CD4-positive, alpha-beta T cell (primary cell): ENCODE measurements at regions not wholly inside any gene's neighbourhood (a gene's known extent, or its start where the extent isn't known, plus 50 kb on each side); places are given as distances from the start of the nearest gene placed in this dataset.

Experiments used
- ATAC-seq: fragments of 200-7000 bp; cut with Tn5 transposase; one replicate; pipeline ENCODE4 v1.10.0; 2022; ENCODE audit warnings: mild to moderate bottlenecking; ENCODE audit not compliant: poor library complexity
- CTCF ChIA-PET: fragments of 350-600 bp; sonication (Branson Sonifier 250); formaldehyde crosslinking; loops from one replicate; lab custom pipeline; 2021; ENCODE audit warnings: antibody characterized with exemption, inconsistent platforms; lab: Charles Lee
- POLR2A ChIA-PET: fragments of 350-600 bp; sonication (Branson Sonifier 250); formaldehyde crosslinking; loops from one replicate; lab custom pipeline; 2021; ENCODE audit warnings: antibody characterized with exemption, inconsistent platforms; lab: Charles Lee
- DNase-seq, 14 experiments: peaks; one replicate each; pipeline ENCODE4 v3.0.0-alpha.2; 2013 to 2020; ENCODE audit warnings: mixed read lengths in 2 of 14
- H3K27ac ChIP-seq, 2 donors: one replicate each; pipeline versions ENCODE4 v1.5.1 to v1.7.0; 2013; ENCODE audit warnings: low read length in 2 of 2, low read depth in 1 of 2, mild to moderate bottlenecking in 1 of 2
- H3K27me3 ChIP-seq, 2 experiments: 1 replicate in 1 of 2; 2 replicates in 1 of 2; pipeline versions ENCODE4 v1.6.1 to v1.7.0; 2013; ENCODE audit warnings: low read length in 2 of 2, control low read depth in 1 of 2, mild to moderate bottlenecking in 1 of 2, moderate library complexity in 1 of 2; ENCODE audit not compliant: insufficient read depth in 2 of 2, control insufficient read depth in 1 of 2
- H3K36me3 ChIP-seq: one replicate; pipeline ENCODE4 v1.6.1; 2013; ENCODE audit warnings: low read length, control low read depth; ENCODE audit not compliant: insufficient read depth
- H3K4me1 ChIP-seq: one replicate; pipeline ENCODE4 v1.6.1; 2013; ENCODE audit warnings: low read length, control low read depth; ENCODE audit not compliant: insufficient read depth
- H3K4me3 ChIP-seq: one replicate; pipeline ENCODE4 v1.5.1; 2013; ENCODE audit warnings: mild to moderate bottlenecking, low read length, moderate library complexity
- H3K9me3 ChIP-seq, 2 experiments: 1 replicate in 1 of 2; 2 replicates in 1 of 2; pipeline versions ENCODE4 v1.6.1 to v1.7.0; 2013; ENCODE audit warnings: low read length in 2 of 2, mild to moderate bottlenecking in 2 of 2, control low read depth in 1 of 2, moderate library complexity in 1 of 2; ENCODE audit not compliant: control insufficient read depth in 1 of 2, insufficient read depth in 1 of 2
- H3K27ac Mint-ChIP-seq: one replicate; pipeline ENCODE4 v1.8.0; 2020; ENCODE audit warnings: mixed read lengths
- H3K27me3 Mint-ChIP-seq: one replicate; pipeline ENCODE4 v1.8.0; 2021; ENCODE audit warnings: mixed read lengths
- H3K36me3 Mint-ChIP-seq: one replicate; pipeline ENCODE4 v1.8.0; 2021; ENCODE audit warnings: low read depth, mixed read lengths
- H3K4me1 Mint-ChIP-seq: one replicate; pipeline ENCODE4 v1.8.0; 2021; ENCODE audit warnings: low read depth, mixed read lengths
- H3K4me3 Mint-ChIP-seq: one replicate; pipeline ENCODE4 v1.8.0; 2020; ENCODE audit warnings: mild to moderate bottlenecking, mixed read lengths
- H3K9me3 Mint-ChIP-seq: one replicate; pipeline ENCODE4 v1.8.0; 2020; ENCODE audit warnings: mixed read lengths
- intact Hi-C, 2 experiments: fragments of 100-400 bp; cut with DNase I in 1 of 2; cut with micrococcal nuclease in 1 of 2; formaldehyde crosslinking; loops; one replicate each; pipeline versions ENCODE4 v1.15.1 to v1.9.0; 2023 to 2025; cut with DNase I, micrococcal nuclease
- TF ChIP-seq, protein P1 (sequence below): fragments of 200-600 bp; IDR thresholded peaks from one replicate; pipeline ENCODE4 v1.8.0; 2022; ENCODE audit warnings: antibody characterized with exemption, mild to moderate bottlenecking

GRCh38 chr7:12768948-12769347, 81.5 kb downstream of the ARL4A start:
- ChIA-PET CTCF (interaction anchor here (1.0 kb wide), 1 partner anchor 15 kb away, joined by 3 read pairs; no protein-coding TSS in a partner anchor), POLR2A (no interaction called here)
- Histone ChIP-seq H3K4me1 (no peaks in the 10 kb centered on the region), H3K27ac (no peak overlapping the region), H3K36me3 (no peaks in the 10 kb centered on the region), H3K4me3 (no peak overlapping the region), H3K9me3 (no peaks in the 10 kb centered on the region), H3K27me3 (no peaks in the 10 kb centered on the region)
- Mint-ChIP-seq H3K27ac (no peak overlapping the region), H3K9me3 (no peaks in the 10 kb centered on the region), H3K4me3 (no peak overlapping the region), H3K4me1 (no peaks in the 10 kb centered on the region), H3K36me3 (no peaks in the 10 kb centered on the region), H3K27me3 (peaks cover 11% of the 10 kb centered on the region)
- TF ChIP-seq, protein P1, sequence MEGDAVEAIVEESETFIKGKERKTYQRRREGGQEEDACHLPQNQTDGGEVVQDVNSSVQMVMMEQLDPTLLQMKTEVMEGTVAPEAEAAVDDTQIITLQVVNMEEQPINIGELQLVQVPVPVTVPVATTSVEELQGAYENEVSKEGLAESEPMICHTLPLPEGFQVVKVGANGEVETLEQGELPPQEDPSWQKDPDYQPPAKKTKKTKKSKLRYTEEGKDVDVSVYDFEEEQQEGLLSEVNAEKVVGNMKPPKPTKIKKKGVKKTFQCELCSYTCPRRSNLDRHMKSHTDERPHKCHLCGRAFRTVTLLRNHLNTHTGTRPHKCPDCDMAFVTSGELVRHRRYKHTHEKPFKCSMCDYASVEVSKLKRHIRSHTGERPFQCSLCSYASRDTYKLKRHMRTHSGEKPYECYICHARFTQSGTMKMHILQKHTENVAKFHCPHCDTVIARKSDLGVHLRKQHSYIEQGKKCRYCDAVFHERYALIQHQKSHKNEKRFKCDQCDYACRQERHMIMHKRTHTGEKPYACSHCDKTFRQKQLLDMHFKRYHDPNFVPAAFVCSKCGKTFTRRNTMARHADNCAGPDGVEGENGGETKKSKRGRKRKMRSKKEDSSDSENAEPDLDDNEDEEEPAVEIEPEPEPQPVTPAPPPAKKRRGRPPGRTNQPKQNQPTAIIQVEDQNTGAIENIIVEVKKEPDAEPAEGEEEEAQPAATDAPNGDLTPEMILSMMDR: no peak
- ATAC-seq (no peak), DNase-seq (no peak)
- intact Hi-C loops: no loop called here

DNA sequence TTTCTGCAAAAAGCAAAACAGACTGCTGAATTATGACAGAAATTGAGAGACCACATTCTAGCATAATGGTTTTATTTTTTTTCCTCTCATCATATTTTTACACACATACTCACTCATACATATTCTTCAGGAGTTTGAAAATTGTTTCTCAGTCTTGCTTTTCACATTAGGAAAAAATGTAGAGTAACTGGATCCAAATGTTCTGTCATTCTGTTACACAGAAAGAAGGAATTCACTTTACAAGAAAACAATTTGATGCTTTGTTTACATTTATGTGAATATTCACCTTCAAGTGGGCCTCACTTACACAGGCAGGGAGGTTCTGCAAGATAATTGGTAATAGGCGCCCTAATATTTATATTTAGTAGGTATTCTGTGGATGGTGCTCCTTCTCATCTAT, 82.0 kb downstream of the ARL4A start:
- no peaks in the 10 kb centered on the region for H3K27me3 ChIP-seq
- H3K36me3 ChIP-seq: no peaks in the 10 kb centered on the region
- Mint-ChIP-seq H3K4me1 (no peaks in the 10 kb centered on the region), H3K9me3 (no peaks in the 10 kb centered on the region), H3K27me3 (peaks cover 11% of the 10 kb centered on the region), H3K4me3 (no peak overlapping the region), H3K36me3 (no peaks in the 10 kb centered on the region), H3K27ac (no peak overlapping the region)
- ChIA-PET POLR2A (no interaction called here), CTCF (no interaction called here)
- H3K4me1 ChIP-seq: no peaks in the 10 kb centered on the region
- no peak overlapping the region for H3K4me3 ChIP-seq
- DNase-seq: no peak
- no peaks in the 10 kb centered on the region for H3K9me3 ChIP-seq
- intact Hi-C loops: no loop called here
- TF ChIP-seq, protein P1: no peak
- H3K27ac ChIP-seq: no peak overlapping the region
- no peak for ATAC-seq

GRCh38 chr7:12770227-12770975, 83.0 kb downstream of the ARL4A start:
- Mint-ChIP-seq H3K4me1 (no peaks in the 10 kb centered on the region), H3K27me3 (peaks cover 11% of the 10 kb centered on the region), H3K4me3 (no peak overlapping the region), H3K9me3 (no peaks in the 10 kb centered on the region), H3K27ac (no peak overlapping the region), H3K36me3 (no peaks in the 10 kb centered on the region)
- H3K27me3 ChIP-seq: no peaks in the 10 kb centered on the region
- intact Hi-C loops: no loop called here
- DNase-seq: no peak
- ATAC-seq: no peak
- H3K4me3 ChIP-seq: no peak overlapping the region
- ChIA-PET CTCF (no interaction called here), POLR2A (no interaction called here)
- no peaks in the 10 kb centered on the region for H3K36me3 ChIP-seq
- no peak overlapping the region for H3K27ac ChIP-seq
- no peaks in the 10 kb centered on the region for H3K4me1 ChIP-seq
- TF ChIP-seq, protein P1: no peak
- H3K9me3 ChIP-seq: no peaks in the 10 kb centered on the region
